GM23338 (cell line): ENCODE measurements at regions not wholly inside any gene's neighbourhood (a gene's known extent, or its start where the extent isn't known, plus 50 kb on each side); places are given as distances from the start of the nearest gene placed in this dataset.

Source experiments
- CREB1 ChIP-seq: fragments of 250-450 bp; sonication (Bioruptor Pico); IDR thresholded peaks from 2 replicates; pipeline ENCODE4 v1.5.0; 2020; ENCODE audit warnings: low read depth, mild to moderate bottlenecking, moderate library complexity
- EZH2 ChIP-seq: fragments of 200-600 bp; sonication (generic); IDR thresholded peaks from one replicate; pipeline ENCODE4 v1.8.0; 2017; ENCODE audit warnings: antibody characterized with exemption, mild to moderate bottlenecking, low read depth; ENCODE audit not compliant: unreplicated experiment
- EZH2phosphoT487 ChIP-seq: fragments of 200-600 bp; sonication (generic); IDR thresholded peaks from one replicate; pipeline ENCODE4 v1.8.1; 2018; ENCODE audit warnings: antibody characterized with exemption; ENCODE audit not compliant: unreplicated experiment
- JUNB ChIP-seq: IDR thresholded peaks from one replicate; pipeline ENCODE4 v1.6.1; 2016; ENCODE audit warnings: antibody characterized with exemption; ENCODE audit not compliant: unreplicated experiment
- POLR2AphosphoS5 ChIP-seq: IDR thresholded peaks from 2 replicates; pipeline ENCODE4 v1.6.1; 2016; ENCODE audit warnings: antibody characterized with exemption, low read depth
- TF ChIP-seq, protein P1 (sequence below), 2 experiments: fragments of 200-600 bp in 1 of 2; sonication (generic) in 1 of 2; conservative IDR thresholded peaks; 2 replicates each; pipeline versions ENCODE4 v1.5.1 to v1.6.1; 2016 to 2017; ENCODE audit warnings: antibody characterized with exemption in 2 of 2, low read depth in 2 of 2, mild to moderate bottlenecking in 2 of 2, moderate library complexity in 1 of 2
- TF ChIP-seq, protein P2 (sequence below): IDR thresholded peaks from one replicate; pipeline ENCODE4 v1.6.1; 2018; ENCODE audit warnings: antibody characterized with exemption; ENCODE audit not compliant: unreplicated experiment

DNA sequence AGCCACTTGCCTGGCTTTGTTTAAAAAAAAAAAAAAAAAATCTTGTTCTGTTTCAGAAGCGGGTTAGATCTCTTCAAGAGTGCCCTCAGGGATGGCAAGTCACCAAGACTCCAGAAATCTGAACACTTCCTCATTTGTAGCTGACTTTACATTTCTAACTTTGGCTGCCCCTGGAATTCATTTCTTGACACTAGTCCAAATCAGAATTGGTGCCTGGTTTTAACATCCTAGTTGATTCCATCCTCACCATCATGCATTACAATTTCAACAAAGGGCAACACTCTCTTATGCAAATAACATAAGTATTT lies 295.5 kb downstream of the RMST start:
- TF ChIP-seq POLR2AphosphoS5 = no peak
- TF ChIP-seq, protein P1, sequence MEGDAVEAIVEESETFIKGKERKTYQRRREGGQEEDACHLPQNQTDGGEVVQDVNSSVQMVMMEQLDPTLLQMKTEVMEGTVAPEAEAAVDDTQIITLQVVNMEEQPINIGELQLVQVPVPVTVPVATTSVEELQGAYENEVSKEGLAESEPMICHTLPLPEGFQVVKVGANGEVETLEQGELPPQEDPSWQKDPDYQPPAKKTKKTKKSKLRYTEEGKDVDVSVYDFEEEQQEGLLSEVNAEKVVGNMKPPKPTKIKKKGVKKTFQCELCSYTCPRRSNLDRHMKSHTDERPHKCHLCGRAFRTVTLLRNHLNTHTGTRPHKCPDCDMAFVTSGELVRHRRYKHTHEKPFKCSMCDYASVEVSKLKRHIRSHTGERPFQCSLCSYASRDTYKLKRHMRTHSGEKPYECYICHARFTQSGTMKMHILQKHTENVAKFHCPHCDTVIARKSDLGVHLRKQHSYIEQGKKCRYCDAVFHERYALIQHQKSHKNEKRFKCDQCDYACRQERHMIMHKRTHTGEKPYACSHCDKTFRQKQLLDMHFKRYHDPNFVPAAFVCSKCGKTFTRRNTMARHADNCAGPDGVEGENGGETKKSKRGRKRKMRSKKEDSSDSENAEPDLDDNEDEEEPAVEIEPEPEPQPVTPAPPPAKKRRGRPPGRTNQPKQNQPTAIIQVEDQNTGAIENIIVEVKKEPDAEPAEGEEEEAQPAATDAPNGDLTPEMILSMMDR (conservative IDR thresholded peaks at IDR 0.05; ENCODE audit: low read depth in 2 of 2) = no peak
- TF ChIP-seq JUNB = no peak
- no peak for TF ChIP-seq EZH2phosphoT487
- TF ChIP-seq EZH2 = no peak
- TF ChIP-seq CREB1 = no peak
- TF ChIP-seq, protein P2, sequence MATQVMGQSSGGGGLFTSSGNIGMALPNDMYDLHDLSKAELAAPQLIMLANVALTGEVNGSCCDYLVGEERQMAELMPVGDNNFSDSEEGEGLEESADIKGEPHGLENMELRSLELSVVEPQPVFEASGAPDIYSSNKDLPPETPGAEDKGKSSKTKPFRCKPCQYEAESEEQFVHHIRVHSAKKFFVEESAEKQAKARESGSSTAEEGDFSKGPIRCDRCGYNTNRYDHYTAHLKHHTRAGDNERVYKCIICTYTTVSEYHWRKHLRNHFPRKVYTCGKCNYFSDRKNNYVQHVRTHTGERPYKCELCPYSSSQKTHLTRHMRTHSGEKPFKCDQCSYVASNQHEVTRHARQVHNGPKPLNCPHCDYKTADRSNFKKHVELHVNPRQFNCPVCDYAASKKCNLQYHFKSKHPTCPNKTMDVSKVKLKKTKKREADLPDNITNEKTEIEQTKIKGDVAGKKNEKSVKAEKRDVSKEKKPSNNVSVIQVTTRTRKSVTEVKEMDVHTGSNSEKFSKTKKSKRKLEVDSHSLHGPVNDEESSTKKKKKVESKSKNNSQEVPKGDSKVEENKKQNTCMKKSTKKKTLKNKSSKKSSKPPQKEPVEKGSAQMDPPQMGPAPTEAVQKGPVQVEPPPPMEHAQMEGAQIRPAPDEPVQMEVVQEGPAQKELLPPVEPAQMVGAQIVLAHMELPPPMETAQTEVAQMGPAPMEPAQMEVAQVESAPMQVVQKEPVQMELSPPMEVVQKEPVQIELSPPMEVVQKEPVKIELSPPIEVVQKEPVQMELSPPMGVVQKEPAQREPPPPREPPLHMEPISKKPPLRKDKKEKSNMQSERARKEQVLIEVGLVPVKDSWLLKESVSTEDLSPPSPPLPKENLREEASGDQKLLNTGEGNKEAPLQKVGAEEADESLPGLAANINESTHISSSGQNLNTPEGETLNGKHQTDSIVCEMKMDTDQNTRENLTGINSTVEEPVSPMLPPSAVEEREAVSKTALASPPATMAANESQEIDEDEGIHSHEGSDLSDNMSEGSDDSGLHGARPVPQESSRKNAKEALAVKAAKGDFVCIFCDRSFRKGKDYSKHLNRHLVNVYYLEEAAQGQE = no peak
